Kidney epithelial cell (primary cell): ENCODE measurements at regions not wholly inside any gene's neighbourhood (a gene's known extent, or its start where the extent isn't known, plus 50 kb on each side); places are given as distances from the start of the nearest gene placed in this dataset.
"Not testable (repeated sequence)": the region's sequence is repeated elsewhere in the genome, so short reads cannot be mapped to it uniquely, and the experiment has no call there.

Experiments used
- DNase-seq: peaks from one replicate; pipeline ENCODE4 v3.0.0-alpha.2; 2010; ENCODE audit warnings: low read depth
- H3K27me3 ChIP-seq: 2 replicates; pipeline ENCODE4 v1.6.0; 2011; ENCODE audit warnings: low read length; ENCODE audit not compliant: control insufficient read depth, insufficient read depth
- H3K36me3 ChIP-seq: 2 replicates; pipeline ENCODE4 v1.5.1; 2011; ENCODE audit warnings: low read length; ENCODE audit not compliant: control insufficient read depth, insufficient read depth
- H3K4me3 ChIP-seq: 2 replicates; pipeline ENCODE4 v1.5.1; 2011; ENCODE audit warnings: low read depth, mild to moderate bottlenecking, control low read depth, low read length
- CTCF ChIP-seq: IDR thresholded peaks from 2 replicates; pipeline ENCODE4 v1.5.1; 2011; ENCODE audit warnings: mild to moderate bottlenecking, moderate library complexity, low read length, control low read depth, inconsistent platforms; ENCODE audit not compliant: insufficient read depth, poor library complexity, severe bottlenecking

- Histone ChIP-seq H3K27me3 (no peaks in the 10 kb centered on the region), H3K36me3 (no peaks in the 10 kb centered on the region), H3K4me3 (no peak overlapping the region)
- DNase-seq, result peak; percentile 19
- no peak for TF ChIP-seq CTCF
Observed at GRCh38 chr1:178581351-178582303, 68.7 kb downstream of the TEX35 start.

GRCh38 chr1:178587096-178587495 is 74.2 kb downstream of the TEX35 start:
- no peaks in the 10 kb centered on the region for H3K36me3 ChIP-seq
- H3K4me3 ChIP-seq, result no peak overlapping the region
- DNase-seq, result no peak
- no peaks in the 10 kb centered on the region for H3K27me3 ChIP-seq
- TF ChIP-seq CTCF, result no peak

- Histone ChIP-seq H3K4me3 (no peak overlapping the region), H3K27me3 (no peaks in the 10 kb centered on the region), H3K36me3 (no peaks in the 10 kb centered on the region)
- no peak for DNase-seq
- TF ChIP-seq CTCF, result no peak
Observed at GRCh38 chr1:178587975-178588374, 75.1 kb downstream of the TEX35 start.

GRCh38 chr1:178589042-178589441 is 76.1 kb downstream of the TEX35 start:
- not testable (repeated sequence) for DNase-seq, H3K27me3 ChIP-seq, H3K4me3 ChIP-seq, H3K36me3 ChIP-seq

- not testable (repeated sequence) for DNase-seq, H3K36me3 ChIP-seq, H3K4me3 ChIP-seq, H3K27me3 ChIP-seq
Observed at GRCh38 chr1:178591811-178592210, 78.9 kb downstream of the TEX35 start.

- Histone ChIP-seq H3K36me3 (no peaks in the 10 kb centered on the region), H3K4me3 (no peak overlapping the region), H3K27me3 (no peaks in the 10 kb centered on the region)
- DNase-seq, result no peak
- TF ChIP-seq CTCF, result no peak
Observed at GRCh38 chr1:178593515-178593914, 80.6 kb downstream of the TEX35 start.

- Histone ChIP-seq H3K4me3 (no peak overlapping the region), H3K36me3 (no peaks in the 10 kb centered on the region), H3K27me3 (no peaks in the 10 kb centered on the region)
- no peak for TF ChIP-seq CTCF
- DNase-seq, result no peak
Observed at GRCh38 chr1:178594133-178594532, 81.2 kb downstream of the TEX35 start.
